H1 (cell line): ENCODE measurements at regions not wholly inside any gene's neighbourhood (a gene's known extent, or its start where the extent isn't known, plus 50 kb on each side); places are given as distances from the start of the nearest gene placed in this dataset.

Experiments
- CTCF ChIA-PET: fragments of 300-600 bp; sonication (Branson Sonifier 250); formaldehyde crosslinking; loops from one replicate; lab custom pipeline; 2021; ENCODE audit not compliant: partially characterized antibody; lab: Charles Lee
- POLR2A ChIA-PET: fragments of 300-600 bp; sonication (Branson Sonifier 250); formaldehyde crosslinking; loops from one replicate; lab custom pipeline; 2021; ENCODE audit warnings: inconsistent platforms; ENCODE audit not compliant: partially characterized antibody; lab: Charles Lee
- DNase-seq, 2 experiments: peaks; one replicate each; pipeline versions ENCODE4 v3.0.0 to v3.0.0-alpha.2; 2010 to 2022; ENCODE audit warnings: low spot score in 2 of 2, low read depth in 1 of 2, mixed read lengths in 1 of 2
- FAIRE-seq: peaks from 2 replicates; lab custom pipeline; 2011; peaks lifted over from hg19 to GRCh38; lab: Jason Lieb, UNC
- H2AFZ ChIP-seq: 2 replicates; pipeline ENCODE4 v1.8.1; 2012; ENCODE audit warnings: low read length, inconsistent platforms
- H2AK5ac ChIP-seq: 2 replicates; pipeline ENCODE4 v1.6.1; 2013; ENCODE audit warnings: low read depth, low read length
- H2BK120ac ChIP-seq: replicated peaks from 2 replicates; pipeline ENCODE3; 2013; ENCODE audit warnings: low read depth, low read length, inconsistent platforms
- H2BK12ac ChIP-seq: 2 replicates; pipeline ENCODE4 v1.6.1; 2013; ENCODE audit warnings: low read depth, low read length
- H2BK15ac ChIP-seq: 2 replicates; pipeline ENCODE4 v1.6.1; 2013; ENCODE audit warnings: low read length
- H2BK20ac ChIP-seq: 2 replicates; pipeline ENCODE4 v1.6.1; 2013; ENCODE audit warnings: low read length
- H2BK5ac ChIP-seq: 2 replicates; pipeline ENCODE4 v1.6.1; 2013; ENCODE audit warnings: low read depth, low read length
- H3K14ac ChIP-seq: 2 replicates; pipeline ENCODE4 v1.6.1; 2013; ENCODE audit warnings: inconsistent platforms; ENCODE audit not compliant: insufficient read length
- H3K18ac ChIP-seq: 2 replicates; pipeline ENCODE4 v1.6.1; 2013; ENCODE audit warnings: low read length; ENCODE audit errors: extremely low read depth
- H3K23ac ChIP-seq: 2 replicates; pipeline ENCODE4 v1.6.1; 2013; ENCODE audit warnings: inconsistent platforms; ENCODE audit not compliant: insufficient read length
- H3K23me2 ChIP-seq: 2 replicates; pipeline ENCODE4 v1.6.1; 2013; ENCODE audit warnings: low read depth, low read length
- H3K27ac ChIP-seq: 2 replicates; pipeline ENCODE4 v1.6.1; 2011; ENCODE audit warnings: low read depth, low read length, inconsistent platforms
- H3K27me3 ChIP-seq, 4 experiments: replicated peaks in 1 of 4; 1 replicate in 1 of 4; 2 replicates in 3 of 4; pipeline versions ENCODE4 v1.6.1 to v1.8.1; 2011 to 2013; ENCODE audit warnings: low read length in 3 of 4, mild to moderate bottlenecking in 3 of 4, inconsistent platforms in 2 of 4, mixed read lengths in 2 of 4, moderate library complexity in 1 of 4; ENCODE audit not compliant: control insufficient read depth in 3 of 4, insufficient read depth in 3 of 4; ENCODE audit errors: extremely low read depth in 1 of 4
- H3K36me3 ChIP-seq, 4 experiments: 2 replicates each; pipeline versions ENCODE4 v1.6.1 to v1.8.1; 2011 to 2013; ENCODE audit warnings: mild to moderate bottlenecking in 4 of 4, low read length in 3 of 4, moderate library complexity in 2 of 4, control low read depth in 1 of 4, inconsistent platforms in 1 of 4; ENCODE audit not compliant: insufficient read depth in 4 of 4, control insufficient read depth in 2 of 4
- H3K4ac ChIP-seq: replicated peaks from 2 replicates; pipeline ENCODE3; 2013; ENCODE audit warnings: low read length, low read depth, mixed read lengths, inconsistent platforms; ENCODE audit not compliant: insufficient read length
- H3K4me1 ChIP-seq, 4 experiments: replicated peaks in 1 of 4; 1 replicate in 1 of 4; 2 replicates in 3 of 4; pipeline versions ENCODE4 v1.6.1 to v1.8.1; 2011 to 2013; ENCODE audit warnings: low read length in 3 of 4, inconsistent platforms in 2 of 4, mixed read lengths in 1 of 4; ENCODE audit not compliant: insufficient read depth in 4 of 4, control insufficient read depth in 3 of 4
- H3K4me2 ChIP-seq, 2 experiments: 2 replicates each; pipeline versions ENCODE4 v1.6.1 to v1.8.1; 2011 to 2013; ENCODE audit warnings: low read depth in 2 of 2, low read length in 2 of 2, control low read depth in 1 of 2, inconsistent platforms in 1 of 2, mild to moderate bottlenecking in 1 of 2; ENCODE audit not compliant: insufficient read depth in 1 of 2
- H3K4me3 ChIP-seq, 4 experiments: fragments of 200-600, 300-600 bp in 1 of 4; sonication (generic), shearing (Covaris generic), sonication (Bioruptor Twin) in 1 of 4; 2 replicates each; pipeline versions ENCODE4 v1.5.1 to v1.8.1; 2011 to 2016; ENCODE audit warnings: low read length in 4 of 4, low read depth in 3 of 4, control low read depth in 2 of 4, inconsistent platforms in 2 of 4, mild to moderate bottlenecking in 2 of 4, mixed read lengths in 1 of 4, moderate library complexity in 1 of 4; ENCODE audit not compliant: insufficient read depth in 2 of 4; ENCODE audit errors: extremely low read depth in 1 of 4
- H3K56ac ChIP-seq: replicated peaks from 2 replicates; pipeline ENCODE3; 2013; ENCODE audit warnings: low read depth, mild to moderate bottlenecking, mixed read lengths, low read length, inconsistent platforms; ENCODE audit not compliant: insufficient read length
- H3K79me1 ChIP-seq: 2 replicates; pipeline ENCODE4 v1.6.1; 2013; ENCODE audit warnings: low read depth, low read length, control low read depth
- H3K79me2 ChIP-seq, 2 experiments: 2 replicates each; pipeline versions ENCODE4 v1.6.1 to v1.8.1; 2012 to 2013; ENCODE audit warnings: low read length in 2 of 2, mild to moderate bottlenecking in 2 of 2, inconsistent platforms in 1 of 2; ENCODE audit not compliant: insufficient read depth in 2 of 2, control insufficient read depth in 1 of 2
- H3K9ac ChIP-seq, 4 experiments: replicated peaks in 1 of 4; 1 replicate in 1 of 4; 2 replicates in 3 of 4; pipeline versions ENCODE4 v1.6.1 to v1.8.1; 2011 to 2013; ENCODE audit warnings: low read depth in 3 of 4, low read length in 3 of 4, control low read depth in 2 of 4, mild to moderate bottlenecking in 2 of 4, moderate library complexity in 2 of 4, inconsistent platforms in 1 of 4; ENCODE audit errors: extremely low read depth in 1 of 4
- H3K9me3 ChIP-seq, 2 experiments: 2 replicates each; pipeline versions ENCODE4 v1.6.1 to v1.8.1; 2012 to 2013; ENCODE audit warnings: mild to moderate bottlenecking in 2 of 2, moderate library complexity in 2 of 2, control low read depth in 1 of 2, inconsistent platforms in 1 of 2, low read depth in 1 of 2, low read length in 1 of 2, mixed read lengths in 1 of 2; ENCODE audit not compliant: insufficient read depth in 2 of 2
- H4K20me1 ChIP-seq, 2 experiments: replicated peaks in 1 of 2; 2 replicates each; pipeline versions ENCODE3 to v1.8.1; 2011 to 2013; ENCODE audit warnings: inconsistent platforms in 2 of 2, low read length in 2 of 2, mild to moderate bottlenecking in 1 of 2; ENCODE audit not compliant: insufficient read depth in 2 of 2, control insufficient read depth in 1 of 2
- H4K5ac ChIP-seq: 2 replicates; pipeline ENCODE4 v1.6.1; 2013; ENCODE audit warnings: low read length, low read depth, mixed read lengths, inconsistent platforms; ENCODE audit not compliant: insufficient read length
- H4K8ac ChIP-seq: 2 replicates; pipeline ENCODE4 v1.8.0; 2013; ENCODE audit warnings: mild to moderate bottlenecking, moderate library complexity, low read length, inconsistent platforms; ENCODE audit not compliant: insufficient read depth; ENCODE audit errors: extremely low read depth
- H4K91ac ChIP-seq: replicated peaks from 2 replicates; pipeline ENCODE3; 2013; ENCODE audit warnings: low read length, mixed read lengths, inconsistent platforms; ENCODE audit not compliant: insufficient read length
- BACH1 ChIP-seq: IDR thresholded peaks from 2 replicates; pipeline ENCODE4 v1.6.1; 2012; ENCODE audit warnings: low read length, improper control_type of control experiment
- BRCA1 ChIP-seq: IDR thresholded peaks from 2 replicates; pipeline ENCODE4 v1.6.1; 2012; ENCODE audit warnings: low read depth, low read length, improper control_type of control experiment
- CBX5 ChIP-seq: fragments of 300-800, 300-1000 bp; sonication (generic); IDR thresholded peaks from 2 replicates; pipeline ENCODE4 v1.7.1; 2016; ENCODE audit warnings: antibody characterized with exemption, low read length, low read depth
- CEBPB ChIP-seq: IDR thresholded peaks from 2 replicates; pipeline ENCODE4 v1.6.1; 2012; ENCODE audit warnings: low read depth, low read length
- CHD1 ChIP-seq: IDR thresholded peaks from 2 replicates; pipeline ENCODE4 v1.6.1; 2012; ENCODE audit warnings: low read depth, low read length, improper control_type of control experiment
- CTBP2 ChIP-seq: IDR thresholded peaks from 2 replicates; pipeline ENCODE4 v1.7.0; 2011; ENCODE audit warnings: borderline replicate concordance, mild to moderate bottlenecking, moderate library complexity, mixed read lengths, low read length; ENCODE audit not compliant: insufficient read depth, insufficient read length
- EZH2 ChIP-seq: fragments of 200-600 bp; sonication (generic); IDR thresholded peaks from 2 replicates; pipeline ENCODE4 v1.7.1; 2012; ENCODE audit warnings: low read depth, mild to moderate bottlenecking, moderate library complexity, low read length, inconsistent platforms; ENCODE audit not compliant: severe bottlenecking
- GABPA ChIP-seq: IDR thresholded peaks from 2 replicates; pipeline ENCODE4 v1.6.1; 2011; ENCODE audit warnings: mild to moderate bottlenecking, low read length, moderate library complexity, borderline replicate concordance; ENCODE audit not compliant: insufficient read depth
- MAFK ChIP-seq: IDR thresholded peaks from 2 replicates; pipeline ENCODE4 v1.6.1; 2012; ENCODE audit warnings: low read depth, mild to moderate bottlenecking, improper control_type of control experiment, low read length
- NRF1 ChIP-seq: IDR thresholded peaks from 2 replicates; pipeline ENCODE4 v1.6.1; 2011; ENCODE audit warnings: mild to moderate bottlenecking, low read depth, low read length, improper control_type of control experiment
- RXRA ChIP-seq: IDR thresholded peaks from 2 replicates; pipeline ENCODE4 v1.6.1; 2011; ENCODE audit warnings: low read depth, mild to moderate bottlenecking, low read length, moderate library complexity; ENCODE audit not compliant: insufficient read depth
- SIN3A ChIP-seq, 2 experiments: IDR thresholded peaks in 1 of 2; conservative IDR thresholded peaks in 1 of 2; 2 replicates each; pipeline ENCODE4 v1.6.1; 2011 to 2012; ENCODE audit warnings: low read length in 2 of 2, improper control_type of control experiment in 1 of 2, low read depth in 1 of 2, mild to moderate bottlenecking in 1 of 2
- SP1 ChIP-seq: IDR thresholded peaks from 2 replicates; pipeline ENCODE4 v1.6.1; 2011; ENCODE audit warnings: low read depth, low read length
- SP2 ChIP-seq: IDR thresholded peaks from 2 replicates; pipeline ENCODE4 v1.6.1; 2012; ENCODE audit warnings: mild to moderate bottlenecking, low read length, inconsistent platforms
- SUZ12 ChIP-seq: fragments of 200-600 bp; sonication (generic); IDR thresholded peaks from 2 replicates; pipeline ENCODE4 v1.6.1; 2012; ENCODE audit warnings: mild to moderate bottlenecking, inconsistent platforms, low read length, moderate library complexity, mixed read lengths
- TCF12 ChIP-seq: IDR thresholded peaks from 2 replicates; pipeline ENCODE4 v1.6.1; 2011; ENCODE audit warnings: low read depth, mild to moderate bottlenecking, low read length
- WGBS, 2 experiments: shearing (Covaris generic) in 1 of 2; methylation state at CpG; one replicate each; pipeline versions ENCODE4 v1.1.6 to v1.1.7; 2013 to 2015; ENCODE audit warnings: low lambda C conversion rate in 2 of 2, mixed read lengths in 2 of 2, inconsistent platforms in 1 of 2, low coverage in 1 of 2, missing lambda C conversion rate in 1 of 2; ENCODE audit not compliant: insufficient replicate concordance in 2 of 2, insufficient coverage in 1 of 2, insufficient read length in 1 of 2; ENCODE audit errors: extremely low coverage in 1 of 2, missing lambda C conversion rate in 1 of 2; 5-methylcytosine and 5-hydroxymethylcytosine counted together

DNA sequence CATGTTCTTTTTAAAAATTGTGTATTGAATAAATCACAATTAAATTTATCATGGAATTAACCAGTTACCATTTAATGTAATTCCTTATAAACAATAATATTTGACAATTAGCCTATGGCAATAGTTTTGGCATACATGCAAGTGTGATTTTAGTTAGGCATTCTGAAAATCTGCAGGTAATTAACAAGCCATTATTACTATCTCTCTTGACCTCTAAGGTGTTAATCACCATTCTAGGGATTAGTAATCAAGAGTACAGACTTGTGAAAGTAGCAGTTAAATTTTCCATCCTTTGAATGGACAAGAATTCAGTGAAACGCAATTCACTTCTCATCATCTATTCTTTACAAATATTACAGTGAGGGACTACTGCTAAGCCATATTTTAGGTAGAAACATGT is 127.7 kb upstream of the CHST9 start:
- CTCF ChIA-PET, result no interaction called here
- TF ChIP-seq MAFK (no peak), SP1 (no peak), NRF1 (no peak), SP2 (no peak), RXRA (no peak), CEBPB (no peak), BACH1 (no peak), CBX5 (no peak), TCF12 (no peak), BRCA1 (no peak), CTBP2 (no peak), SIN3A (conservative IDR thresholded peaks at IDR 0.05 in 1 of 2, IDR thresholded peaks at IDR 0.05 in 1 of 2; ENCODE audit: low read depth in 1 of 2, low read length in 2 of 2) (no peak), SUZ12 (no peak), GABPA (no peak), CHD1 (no peak), EZH2 (no peak)

More for the DNA sequence above, 127.7 kb upstream of the CHST9 start:
- FAIRE-seq, result no peak
- Histone ChIP-seq H3K4me1 (no peaks in the 10 kb centered on the region), H3K4ac (no peak overlapping the region), H3K14ac (no peak overlapping the region), H3K27ac (no peak overlapping the region), H3K23ac (no peak overlapping the region), H4K5ac (no peak overlapping the region), H3K9me3 (0 out of 4 replicates have a peak, but pooled peaks cover 0 to 4% of the 10 kb centered on the region in 2 experiments), H2BK12ac (no peak overlapping the region), H3K9ac (no peak overlapping the region), H3K27me3 (no peaks in the 10 kb centered on the region), H2BK120ac (no peak overlapping the region), H3K4me2 (no peak overlapping the region), H3K56ac (no peak overlapping the region), H3K79me2 (no peaks in the 10 kb centered on the region), H4K91ac (no peak overlapping the region), H2AK5ac (no peak overlapping the region), H3K4me3 (no peak overlapping the region), H2BK15ac (no peak overlapping the region), H3K79me1 (no peaks in the 10 kb centered on the region), H2BK20ac (no peak overlapping the region), H4K20me1 (no peaks in the 10 kb centered on the region), H2AFZ (no peak overlapping the region), H3K23me2 (no peaks in the 10 kb centered on the region), H3K18ac (no peak overlapping the region), H3K36me3 (no peaks in the 10 kb centered on the region), H4K8ac (no peak overlapping the region), H2BK5ac (no peak overlapping the region)
- DNase-seq, result no peak
- POLR2A ChIA-PET, result no interaction called here
- 95% methylated on average over 1 of the region's 1 CpG; no CpG with 5 or more reads in 1 of the 2 experiments for WGBS, 2 experiments
